Tibial nerve (tissue), 4 donors: ENCODE measurements at regions not wholly inside any gene's neighbourhood (a gene's known extent, or its start where the extent isn't known, plus 50 kb on each side); places are given as distances from the start of the nearest gene placed in this dataset.

Experiments used
- DNase-seq, 2 donors: peaks; one replicate each; pipeline ENCODE4 v3.0.0-alpha.2; 2019; ENCODE audit warnings: low spot score in 2 of 2
- H3K27ac ChIP-seq, 4 donors: fragments of 200-600 bp; sonication (generic) in 3 of 4; one replicate each; pipeline ENCODE4 v1.5.1; 2017 to 2019; ENCODE audit warnings: mild to moderate bottlenecking in 1 of 4
- H3K27me3 ChIP-seq, 2 donors: fragments of 200-600 bp; sonication (generic) in 1 of 2; one replicate each; pipeline versions ENCODE4 v1.5.1 to v1.6.0; 2017 to 2019
- H3K36me3 ChIP-seq, 3 donors: fragments of 200-600 bp; sonication (generic); one replicate each; pipeline ENCODE4 v1.5.1; 2018 to 2019
- H3K4me1 ChIP-seq, 4 donors: fragments of 200-600 bp; sonication (generic) in 3 of 4; one replicate each; pipeline ENCODE4 v1.5.1; 2017 to 2019
- H3K4me3 ChIP-seq, 4 donors: fragments of 200-600 bp; sonication (generic) in 3 of 4; one replicate each; pipeline ENCODE4 v1.5.1; 2017 to 2019; ENCODE audit warnings: mild to moderate bottlenecking in 1 of 4, moderate library complexity in 1 of 4
- H3K9me3 ChIP-seq, 4 donors: fragments of 200-600 bp; sonication (generic) in 3 of 4; one replicate each; pipeline ENCODE4 v1.5.1; 2017 to 2019
- CTCF ChIP-seq, 5 experiments: fragments of 200-600 bp in 3 of 5; fragments of 450-650 bp in 2 of 5; sonication (generic) in 3 of 5; IDR thresholded peaks; one replicate each; pipeline ENCODE4 v1.5.1; 2016 to 2019; ENCODE audit warnings: antibody characterized with exemption in 5 of 5, mild to moderate bottlenecking in 3 of 5, moderate library complexity in 2 of 5
- EP300 ChIP-seq, 2 donors: sonication (generic); formaldehyde crosslinking; IDR thresholded peaks; one replicate each; pipeline ENCODE4 v1.6.1; 2017; ENCODE audit warnings: antibody characterized with exemption in 2 of 2, mild to moderate bottlenecking in 1 of 2
- POLR2A ChIP-seq, 2 donors: fragments of 450-650 bp; IDR thresholded peaks; one replicate each; pipeline ENCODE4 v1.6.1; 2017; ENCODE audit warnings: antibody characterized with exemption in 2 of 2, mild to moderate bottlenecking in 2 of 2, moderate library complexity in 2 of 2
- WGBS, 2 donors: methylation state at CpG; one replicate each; pipeline ENCODE4 v1.1.5; 2018; 5-methylcytosine and 5-hydroxymethylcytosine counted together

DNA sequence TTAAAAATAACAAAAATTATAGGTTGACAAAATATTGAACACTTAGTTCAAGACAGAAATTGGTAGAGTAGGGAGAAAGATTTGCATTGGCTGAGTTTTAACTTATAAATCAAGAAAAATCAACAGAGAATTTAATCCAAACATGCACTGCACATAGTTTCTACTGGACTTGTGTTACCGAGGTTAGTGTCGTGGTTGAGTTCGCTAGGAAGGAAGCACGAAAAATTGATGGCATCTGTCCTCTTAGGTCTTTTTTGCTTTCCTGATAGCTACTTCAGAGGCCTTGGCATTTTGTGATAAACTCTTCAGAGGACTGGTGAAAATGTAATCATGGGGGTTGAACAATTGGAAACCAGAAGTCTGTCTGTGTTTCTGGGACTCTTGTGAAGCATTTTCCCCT is 392.9 kb downstream of the NUAK1 start:
- DNase-seq = no peak
- Histone ChIP-seq H3K9me3 (no peaks in the 10 kb centered on the region), H3K4me3 (no peak overlapping the region), H3K27me3 (no peaks in the 10 kb centered on the region), H3K4me1 (peaks cover 0 to 22% (median 12%) of the 10 kb centered on the region in 4 donors), H3K27ac (no peak overlapping the region), H3K36me3 (no peaks in the 10 kb centered on the region)
- 89 to 91% methylated on average over 4 of the region's 4 CpGs for WGBS, 2 donors
- TF ChIP-seq EP300 (IDR thresholded peaks at IDR 0.05) = no peak
- TF ChIP-seq POLR2A (IDR thresholded peaks at IDR 0.05) = no peak
- TF ChIP-seq CTCF (IDR thresholded peaks at IDR 0.05) = no peak

- peak in 1 of 2 donors; percentile 12 for DNase-seq
- peak overlapping the region in 2 of 4 donors; percentile 14 to 52 for H3K27ac ChIP-seq
- no peaks in the 10 kb centered on the region for H3K9me3 ChIP-seq
- no peak overlapping the region for H3K4me3 ChIP-seq
- H3K27me3 ChIP-seq = no peaks in the 10 kb centered on the region
- no peak for TF ChIP-seq POLR2A (IDR thresholded peaks at IDR 0.05)
- no peak for TF ChIP-seq CTCF (IDR thresholded peaks at IDR 0.05)
- peak in 1 of 2 donors; percentile 29 for TF ChIP-seq EP300 (IDR thresholded peaks at IDR 0.05)
- WGBS, 2 donors = 23 to 27% methylated on average over 9 of the region's 9 CpGs
- no peaks in the 10 kb centered on the region for H3K36me3 ChIP-seq
- peaks cover 0 to 13% (median 6%) of the 10 kb centered on the region in 4 donors for H3K4me1 ChIP-seq
Measured at GRCh38 chr12:105748806-105749600, 389.8 kb downstream of the NUAK1 start.

DNA sequence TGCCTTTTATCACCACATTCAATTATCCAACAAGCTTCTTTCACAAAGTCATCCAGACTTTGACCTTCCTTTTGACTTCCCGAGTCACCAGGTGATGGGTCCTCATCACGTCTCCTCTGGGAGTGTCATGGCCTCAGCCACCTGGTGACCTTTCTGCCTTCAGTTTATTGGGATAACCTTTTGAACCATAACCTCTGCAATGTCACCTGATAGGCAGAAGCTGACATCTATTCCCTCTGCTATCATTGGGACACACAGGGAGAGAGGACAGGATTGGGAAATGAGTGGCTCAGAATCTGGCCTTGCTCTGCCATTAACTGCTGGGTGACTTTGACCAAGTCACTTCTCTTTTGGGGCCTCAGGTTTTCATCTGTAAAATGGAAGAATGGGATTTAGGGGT is 388.7 kb downstream of the NUAK1 start:
- DNase-seq = no peak
- H3K27me3 ChIP-seq = no peaks in the 10 kb centered on the region
- H3K36me3 ChIP-seq = no peaks in the 10 kb centered on the region
- H3K4me1 ChIP-seq = peaks cover 0 to 13% (median 6%) of the 10 kb centered on the region in 4 donors
- no peak overlapping the region for H3K27ac ChIP-seq
- WGBS, 2 donors = 92 to 94% methylated on average over 2 of the region's 2 CpGs
- TF ChIP-seq EP300 (IDR thresholded peaks at IDR 0.05) (no peak), POLR2A (IDR thresholded peaks at IDR 0.05) (no peak), CTCF (IDR thresholded peaks at IDR 0.05) (no peak)
- H3K4me3 ChIP-seq = no peak overlapping the region
- no peaks in the 10 kb centered on the region for H3K9me3 ChIP-seq

DNA sequence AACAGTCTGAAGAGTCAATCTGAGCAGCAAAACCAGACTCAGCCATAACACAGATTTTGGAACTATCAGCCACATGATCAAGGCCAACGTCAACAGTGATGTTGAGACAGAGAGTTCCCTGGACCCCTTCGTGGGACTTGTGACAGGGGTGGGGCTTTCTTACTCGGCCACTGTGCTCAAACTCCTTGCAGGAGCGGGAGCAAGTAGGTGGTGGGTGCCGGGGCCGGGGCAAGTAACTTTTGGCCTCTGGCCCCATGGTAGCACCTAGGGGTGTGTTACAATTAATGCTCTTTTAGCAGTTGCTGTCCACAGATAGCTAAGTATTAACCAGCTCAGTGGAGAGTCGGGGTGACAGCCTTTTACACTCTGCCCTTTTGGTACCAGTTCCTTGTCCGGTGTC is 384.4 kb downstream of the NUAK1 start:
- Histone ChIP-seq H3K36me3 (no peaks in the 10 kb centered on the region), H3K4me3 (no peak overlapping the region), H3K9me3 (no peaks in the 10 kb centered on the region), H3K27me3 (no peaks in the 10 kb centered on the region), H3K4me1 (peaks cover 0 to 3% (median under 1%) of the 10 kb centered on the region in 4 donors), H3K27ac (no peak overlapping the region)
- no peak for DNase-seq
- TF ChIP-seq EP300 (IDR thresholded peaks at IDR 0.05) (no peak), CTCF (IDR thresholded peaks at IDR 0.05) (no peak), POLR2A (IDR thresholded peaks at IDR 0.05) (no peak)
- WGBS, 2 donors = 88 to 95% methylated on average over 8 of the region's 8 CpGs

DNA sequence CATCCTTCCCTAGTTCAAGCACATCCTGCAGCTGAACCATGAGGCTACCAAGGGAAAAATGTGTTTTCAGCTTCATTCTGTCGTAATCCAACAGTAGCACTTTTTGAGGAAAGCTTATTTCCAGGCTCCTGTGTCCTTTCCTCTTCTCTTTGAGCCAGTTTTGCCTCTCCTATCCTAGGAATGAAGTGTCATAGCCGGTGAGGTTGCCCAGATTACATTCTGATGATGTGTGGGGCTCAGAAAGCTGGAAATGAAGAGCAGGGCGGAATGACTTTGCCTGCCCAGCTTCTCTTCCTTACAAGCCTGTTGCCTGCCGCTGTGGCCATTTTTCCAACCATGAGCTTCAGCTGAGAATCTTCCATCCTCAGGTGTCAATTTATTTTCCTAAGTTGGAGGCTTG is 381.8 kb downstream of the NUAK1 start:
- H3K4me1 ChIP-seq = no peaks in the 10 kb centered on the region
- H3K27me3 ChIP-seq = no peaks in the 10 kb centered on the region
- H3K36me3 ChIP-seq = no peaks in the 10 kb centered on the region
- WGBS, 2 donors = 75 to 78% methylated on average over 4 of the region's 4 CpGs
- no peak for DNase-seq
- no peak overlapping the region for H3K27ac ChIP-seq
- H3K9me3 ChIP-seq = no peaks in the 10 kb centered on the region
- no peak overlapping the region for H3K4me3 ChIP-seq
- TF ChIP-seq CTCF (IDR thresholded peaks at IDR 0.05) = no peak
